Right lobe of liver (tissue), 4 donors: ENCODE measurements at regions not wholly inside any gene's neighbourhood (a gene's known extent, or its start where the extent isn't known, plus 50 kb on each side); places are given as distances from the start of the nearest gene placed in this dataset.

Source experiments
- POLR2A ChIP-seq: fragments of 450-650 bp; IDR thresholded peaks from one replicate; pipeline ENCODE4 v1.6.1; 2017; ENCODE audit warnings: antibody characterized with exemption, mild to moderate bottlenecking
- TF ChIP-seq, protein P1 (sequence below), 4 donors: fragments of 200-600 bp in 3 of 4; fragments of 450-650 bp in 1 of 4; IDR thresholded peaks; one replicate each; pipeline versions ENCODE4 v1.5.1 to v1.8.0; 2016 to 2022; ENCODE audit warnings: antibody characterized with exemption in 4 of 4, mild to moderate bottlenecking in 2 of 4
- donor health status: DM: no; HTN: no; CAD: no.
- donor health status: DM: no; HTN: no; CAD: no.
- donor health status: DM: no; HTN: yes; CAD: no.

- TF ChIP-seq, protein P1, sequence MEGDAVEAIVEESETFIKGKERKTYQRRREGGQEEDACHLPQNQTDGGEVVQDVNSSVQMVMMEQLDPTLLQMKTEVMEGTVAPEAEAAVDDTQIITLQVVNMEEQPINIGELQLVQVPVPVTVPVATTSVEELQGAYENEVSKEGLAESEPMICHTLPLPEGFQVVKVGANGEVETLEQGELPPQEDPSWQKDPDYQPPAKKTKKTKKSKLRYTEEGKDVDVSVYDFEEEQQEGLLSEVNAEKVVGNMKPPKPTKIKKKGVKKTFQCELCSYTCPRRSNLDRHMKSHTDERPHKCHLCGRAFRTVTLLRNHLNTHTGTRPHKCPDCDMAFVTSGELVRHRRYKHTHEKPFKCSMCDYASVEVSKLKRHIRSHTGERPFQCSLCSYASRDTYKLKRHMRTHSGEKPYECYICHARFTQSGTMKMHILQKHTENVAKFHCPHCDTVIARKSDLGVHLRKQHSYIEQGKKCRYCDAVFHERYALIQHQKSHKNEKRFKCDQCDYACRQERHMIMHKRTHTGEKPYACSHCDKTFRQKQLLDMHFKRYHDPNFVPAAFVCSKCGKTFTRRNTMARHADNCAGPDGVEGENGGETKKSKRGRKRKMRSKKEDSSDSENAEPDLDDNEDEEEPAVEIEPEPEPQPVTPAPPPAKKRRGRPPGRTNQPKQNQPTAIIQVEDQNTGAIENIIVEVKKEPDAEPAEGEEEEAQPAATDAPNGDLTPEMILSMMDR (IDR thresholded peaks at IDR 0.05), result no peak
- no peak for TF ChIP-seq POLR2A
These were observed 415.2 kb downstream of the TRIML1 start for GRCh38 chr4:188554413-188554812.
